Muscle of arm (tissue), 1 donor: ENCODE measurements at regions not wholly inside any gene's neighbourhood (a gene's known extent, or its start where the extent isn't known, plus 50 kb on each side); places are given as distances from the start of the nearest gene placed in this dataset.

Experiments
- DNase-seq: peaks from one replicate; pipeline ENCODE4 v3.0.0-alpha.2; 2013

DNA sequence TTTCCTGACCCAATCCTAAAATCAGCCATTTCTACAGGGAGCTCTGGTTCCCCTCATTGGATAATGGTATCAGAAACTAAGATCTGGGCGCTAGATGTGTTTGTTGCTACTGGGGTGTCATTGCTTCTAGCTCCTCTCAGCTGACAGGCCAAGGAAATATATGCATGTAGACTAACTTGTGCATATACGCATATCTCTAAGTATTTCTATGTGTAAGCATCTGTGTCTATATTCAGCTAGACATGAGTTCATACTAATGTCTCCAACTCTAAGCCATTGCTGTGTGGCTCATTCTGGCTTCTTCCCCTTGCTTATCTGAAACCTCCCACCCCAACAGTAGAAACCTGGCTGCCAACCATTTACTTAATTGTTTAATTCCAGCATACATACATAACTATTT is 130.3 kb upstream of the MAGI3 start:
- no peak for DNase-seq

GRCh38 chr1:113265196-113265595 is 125.1 kb upstream of the MAGI3 start:
- no peak for DNase-seq

GRCh38 chr1:113266788-113267187 is 123.5 kb upstream of the MAGI3 start:
- DNase-seq: no peak

- DNase-seq: no peak
Observed at GRCh38 chr1:113269168-113269963, 120.9 kb upstream of the MAGI3 start.

- DNase-seq: no peak
Observed at GRCh38 chr1:113271039-113271438, 119.3 kb upstream of the MAGI3 start.

- DNase-seq: no peak
Observed at GRCh38 chr1:113275083-113275482, 115.2 kb upstream of the MAGI3 start.

- DNase-seq: no peak
Observed at GRCh38 chr1:113275691-113276090, 114.6 kb upstream of the MAGI3 start.

DNA sequence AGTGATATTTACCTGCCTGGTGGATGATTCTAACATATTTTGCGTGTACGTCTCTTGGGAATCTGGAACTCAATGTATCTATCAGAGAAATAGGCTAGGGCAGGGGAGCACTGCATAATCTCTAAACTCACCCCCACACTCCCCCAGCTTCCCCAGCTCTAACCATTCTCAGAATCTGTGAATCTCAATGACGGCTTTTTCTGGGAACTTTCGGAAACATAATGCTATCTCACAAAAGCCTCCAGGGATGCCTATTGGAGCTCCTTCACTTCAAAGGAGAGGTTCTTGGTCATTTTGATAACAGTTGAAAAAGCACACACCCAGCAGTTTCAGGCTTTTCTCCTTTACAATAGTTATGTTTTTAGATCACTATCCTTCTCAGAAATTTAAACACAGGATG is 113.8 kb upstream of the MAGI3 start:
- no peak for DNase-seq

GRCh38 chr1:113278371-113278770 is 111.9 kb upstream of the MAGI3 start:
- DNase-seq: no peak

DNA sequence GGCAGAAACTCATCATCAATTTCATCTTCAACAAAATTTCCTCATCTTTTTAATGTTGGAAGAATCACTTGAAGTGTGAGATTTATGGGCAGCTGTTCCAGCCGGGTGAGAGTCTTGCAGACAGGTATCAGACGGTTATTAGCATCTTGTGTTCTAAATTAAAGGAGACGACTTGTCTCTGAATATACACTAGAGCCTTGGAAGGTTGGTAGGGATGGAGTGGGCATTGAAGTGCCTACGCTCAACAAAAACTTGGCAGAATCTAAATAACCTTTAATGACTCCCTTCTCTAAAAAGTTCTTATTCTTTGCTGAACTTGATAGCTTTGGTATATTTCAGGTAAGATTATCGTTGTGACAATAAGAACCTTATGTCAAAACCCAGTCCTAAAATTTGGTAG is 111.5 kb upstream of the MAGI3 start:
- no peak for DNase-seq

DNA sequence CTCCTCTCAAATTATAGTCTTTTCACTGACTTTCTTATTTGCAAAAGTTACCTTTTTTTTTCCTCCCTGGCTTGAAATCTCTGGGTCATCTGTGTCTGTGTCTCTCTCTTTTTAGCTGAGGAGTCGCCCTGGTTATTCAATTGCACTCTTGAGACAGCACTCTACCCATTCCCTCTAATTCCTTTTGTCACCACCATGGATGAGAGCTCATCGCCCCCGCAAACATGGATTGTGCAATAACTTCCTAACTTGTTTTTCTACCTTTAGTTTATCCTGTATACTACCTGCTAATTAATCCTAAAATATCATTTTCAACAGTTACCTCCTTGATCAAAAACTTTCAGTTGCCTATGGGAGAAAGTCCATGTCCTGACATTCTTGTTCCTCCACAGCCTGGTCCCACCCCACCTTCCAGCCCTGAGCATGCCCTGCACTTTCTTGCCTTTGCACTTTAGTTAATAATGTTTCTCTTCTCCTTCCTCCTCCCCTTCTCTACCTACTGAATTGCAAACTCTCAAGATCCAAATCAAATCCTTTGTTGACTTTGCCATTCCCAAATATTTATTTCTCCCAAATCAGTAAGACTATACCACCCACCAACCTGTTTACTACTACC is 110.4 kb upstream of the MAGI3 start:
- DNase-seq: no peak

GRCh38 chr1:113280581-113280980 is 109.7 kb upstream of the MAGI3 start:
- DNase-seq: no peak

GRCh38 chr1:113281550-113281949 is 108.8 kb upstream of the MAGI3 start:
- no peak for DNase-seq

GRCh38 chr1:113282008-113282892 is 108.1 kb upstream of the MAGI3 start:
- no peak for DNase-seq

GRCh38 chr1:113282893-113283285 is 107.4 kb upstream of the MAGI3 start:
- no peak for DNase-seq

DNA sequence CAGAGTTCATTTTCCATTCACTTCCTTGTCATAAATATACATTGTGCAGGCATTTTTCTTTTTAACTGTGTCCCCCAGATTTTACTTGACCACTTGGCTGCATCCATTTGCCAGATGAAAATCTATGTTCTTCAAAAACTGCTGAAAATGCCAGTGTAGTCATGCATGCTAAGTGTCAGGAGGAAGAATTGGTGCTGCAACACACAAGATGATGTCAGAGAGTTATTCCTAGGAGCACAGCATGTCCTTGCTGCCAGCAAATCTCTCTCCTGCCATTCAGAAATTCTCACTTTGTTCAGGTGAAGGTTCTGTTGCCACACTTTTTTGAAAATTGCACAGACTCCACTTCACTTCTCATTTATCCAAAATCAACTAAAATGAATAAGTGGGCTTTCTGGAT is 106.4 kb upstream of the MAGI3 start:
- DNase-seq: no peak

DNA sequence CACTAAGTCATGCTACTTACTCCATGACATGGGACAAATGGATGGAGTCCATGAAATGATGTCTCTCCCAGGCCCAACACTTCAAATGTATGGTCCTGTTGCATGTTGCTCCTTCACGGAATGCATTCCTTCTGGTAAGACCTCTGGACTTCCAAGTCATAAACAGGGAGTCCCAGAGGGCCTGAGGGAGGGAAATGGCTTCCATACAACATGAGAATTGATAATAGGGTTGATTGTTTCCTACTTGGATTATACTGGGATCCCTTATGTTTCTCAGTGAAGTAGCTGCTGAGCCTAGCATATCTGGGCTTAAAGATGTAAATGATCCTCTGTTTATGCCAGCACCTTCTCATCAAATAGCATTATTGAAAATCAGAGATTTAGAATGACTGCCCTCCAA is 104.2 kb upstream of the MAGI3 start:
- DNase-seq: no peak

DNA sequence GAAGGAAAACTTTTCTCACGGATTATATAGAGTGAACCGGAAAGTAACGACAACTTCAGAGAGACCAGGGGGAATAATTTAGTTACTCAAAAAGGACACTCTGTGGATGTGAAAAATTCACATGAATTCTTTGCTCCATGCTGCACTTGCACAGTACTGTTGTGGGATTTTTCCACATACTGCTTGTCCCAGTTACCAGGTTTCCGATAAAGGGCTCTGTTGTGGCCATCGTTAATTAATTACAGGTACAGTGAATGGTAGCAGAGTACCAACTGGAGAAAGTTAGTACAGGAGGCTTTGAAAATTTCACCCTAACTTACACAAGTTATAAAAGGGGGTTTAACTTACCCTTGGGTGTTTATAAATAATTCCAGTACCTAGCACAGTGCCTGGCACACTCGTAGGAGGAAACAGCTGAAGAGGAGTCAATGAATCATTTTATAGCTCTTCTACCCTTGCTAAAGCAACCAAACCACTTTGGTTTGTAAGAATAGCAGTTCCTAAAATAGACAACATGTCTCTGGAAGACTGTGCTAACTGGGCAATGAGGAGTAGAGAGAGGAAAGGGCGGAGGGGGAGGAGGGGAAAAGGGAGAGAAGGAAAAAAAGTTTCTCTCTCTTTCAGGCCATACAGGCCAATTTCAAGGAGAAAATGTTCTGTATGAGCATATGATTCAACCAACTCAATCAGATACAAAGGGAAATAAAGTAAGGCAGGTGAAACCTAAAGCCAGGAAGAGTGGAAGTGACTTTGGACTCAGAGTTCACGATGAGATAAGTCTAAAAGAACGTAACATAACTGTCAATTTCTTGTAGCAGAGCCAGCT is 98.3 kb upstream of the MAGI3 start:
- DNase-seq: no peak

DNA sequence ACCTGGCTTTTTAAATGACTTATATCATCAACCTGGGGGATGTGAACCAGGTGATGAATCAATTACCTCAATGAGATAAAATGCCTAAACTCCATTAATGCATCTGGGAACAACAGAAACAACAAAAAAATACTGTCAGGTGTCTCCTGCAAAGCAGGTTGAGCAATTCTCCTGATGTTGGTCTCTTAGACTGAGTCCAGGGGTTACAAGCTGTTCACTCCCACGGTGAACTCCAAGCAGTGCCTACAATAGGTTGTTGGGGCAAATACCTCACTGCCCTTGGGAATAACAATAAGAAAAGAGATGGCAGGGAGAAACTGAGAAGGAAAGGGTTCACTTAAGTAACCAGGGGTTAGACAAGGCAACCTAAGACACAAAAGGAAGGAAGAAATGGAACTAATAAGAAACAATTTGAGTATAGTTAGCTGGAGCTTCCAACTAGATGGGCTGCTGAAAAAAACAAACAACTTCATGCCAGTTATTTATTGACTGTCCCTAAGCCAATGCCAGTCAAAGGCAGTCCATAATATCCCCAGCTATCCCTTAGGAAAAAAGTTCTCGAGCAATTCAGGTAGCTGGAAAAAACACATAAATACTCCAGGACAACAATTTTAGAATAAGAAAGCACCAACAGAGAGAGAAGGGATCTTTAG is 97.6 kb upstream of the MAGI3 start:
- DNase-seq: no peak

DNA sequence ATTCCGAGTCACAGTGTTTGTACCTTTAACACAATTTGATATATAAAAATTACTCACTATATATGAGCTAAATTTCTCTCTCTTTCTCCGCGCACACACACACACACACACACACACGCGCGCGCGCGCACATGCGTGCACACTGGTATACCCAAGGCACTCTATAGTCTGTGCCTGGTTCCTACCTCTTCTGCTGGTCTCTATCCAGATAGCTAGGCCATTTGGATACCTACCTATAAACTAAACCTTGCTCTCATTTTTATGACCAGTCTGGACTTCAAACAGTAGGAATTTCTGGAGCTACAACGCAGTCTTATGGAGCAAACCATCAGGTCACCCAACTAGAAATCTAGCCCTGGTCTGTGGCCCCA is 97.1 kb upstream of the MAGI3 start:
- DNase-seq: no peak

- no peak for DNase-seq
Observed at GRCh38 chr1:113297749-113298148, 92.6 kb upstream of the MAGI3 start.
